Naive thymus-derived CD4-positive, alpha-beta T cell (primary cell): ENCODE measurements at regions not wholly inside any gene's neighbourhood (a gene's known extent, or its start where the extent isn't known, plus 50 kb on each side); places are given as distances from the start of the nearest gene placed in this dataset.

Experiments used
- ATAC-seq: fragments of 150-1000 bp; cut with Tn5 transposase; 2 replicates; pipeline ENCODE4 v1.10.0; 2021; ENCODE audit warnings: mild to moderate bottlenecking, moderate library complexity
- CTCF ChIA-PET: fragments of 350-600 bp; sonication (Branson Sonifier 250); formaldehyde crosslinking; loops from one replicate; lab custom pipeline; 2021; ENCODE audit warnings: antibody characterized with exemption; lab: Charles Lee
- POLR2A ChIA-PET: fragments of 350-600 bp; sonication (Branson Sonifier 250); formaldehyde crosslinking; loops from one replicate; lab custom pipeline; 2021; ENCODE audit warnings: antibody characterized with exemption, inconsistent platforms; lab: Charles Lee
- DNase-seq, 9 donors: peaks; one replicate each; pipeline versions ENCODE4 v3.0.0 to v3.0.0-alpha.2; 2020 to 2022; ENCODE audit warnings: mixed read lengths in 1 of 9
- H3K27ac ChIP-seq: one replicate; pipeline ENCODE4 v1.7.0; 2013; ENCODE audit warnings: mild to moderate bottlenecking, low read depth, low read length, moderate library complexity
- H3K27me3 ChIP-seq, 2 donors: one replicate each; pipeline ENCODE4 v1.7.0; 2013; ENCODE audit warnings: low read length in 2 of 2, mild to moderate bottlenecking in 2 of 2, moderate library complexity in 2 of 2; ENCODE audit not compliant: control insufficient read depth in 2 of 2, insufficient read depth in 2 of 2
- H3K36me3 ChIP-seq, 3 experiments: 1 replicate in 2 of 3; 2 replicates in 1 of 3; pipeline ENCODE4 v1.7.0; 2013; ENCODE audit warnings: low read length in 3 of 3, mild to moderate bottlenecking in 3 of 3, moderate library complexity in 1 of 3; ENCODE audit not compliant: insufficient read depth in 3 of 3, control insufficient read depth in 2 of 3
- H3K4me1 ChIP-seq, 2 donors: one replicate each; pipeline ENCODE4 v1.7.0; 2013; ENCODE audit warnings: low read length in 2 of 2, mild to moderate bottlenecking in 2 of 2, moderate library complexity in 1 of 2; ENCODE audit not compliant: control insufficient read depth in 2 of 2, insufficient read depth in 2 of 2
- H3K4me3 ChIP-seq: 2 replicates; pipeline ENCODE4 v1.7.0; 2013; ENCODE audit warnings: mild to moderate bottlenecking, low read length
- H3K9me3 ChIP-seq, 3 experiments: 1 replicate in 2 of 3; 2 replicates in 1 of 3; pipeline ENCODE4 v1.7.0; 2013; ENCODE audit warnings: low read length in 3 of 3; ENCODE audit not compliant: control insufficient read depth in 2 of 3
- H3K27ac Mint-ChIP-seq, 9 donors: one replicate each; pipeline ENCODE4 v1.8.0; 2020 to 2022; ENCODE audit warnings: mixed read lengths in 9 of 9, mild to moderate bottlenecking in 8 of 9, moderate library complexity in 5 of 9, inconsistent platforms in 2 of 9
- H3K27me3 Mint-ChIP-seq, 5 donors: one replicate each; pipeline ENCODE4 v1.8.0; 2021 to 2022; ENCODE audit warnings: mixed read lengths in 5 of 5, mild to moderate bottlenecking in 1 of 5
- H3K36me3 Mint-ChIP-seq, 5 donors: one replicate each; pipeline ENCODE4 v1.8.0; 2020 to 2022; ENCODE audit warnings: mixed read lengths in 5 of 5, mild to moderate bottlenecking in 3 of 5, inconsistent platforms in 1 of 5
- H3K4me1 Mint-ChIP-seq, 7 donors: one replicate each; pipeline ENCODE4 v1.8.0; 2020 to 2022; ENCODE audit warnings: mixed read lengths in 7 of 7, mild to moderate bottlenecking in 3 of 7, inconsistent platforms in 1 of 7
- H3K4me3 Mint-ChIP-seq, 10 donors: one replicate each; pipeline ENCODE4 v1.8.0; 2020 to 2022; ENCODE audit warnings: mild to moderate bottlenecking in 10 of 10, mixed read lengths in 10 of 10, moderate library complexity in 6 of 10, inconsistent platforms in 2 of 10
- H3K9me3 Mint-ChIP-seq, 11 donors: one replicate each; pipeline ENCODE4 v1.8.0; 2020 to 2022; ENCODE audit warnings: mixed read lengths in 11 of 11, mild to moderate bottlenecking in 4 of 11, inconsistent platforms in 1 of 11, moderate library complexity in 1 of 11
- intact Hi-C, 2 donors: fragments of 100-400 bp; cut with micrococcal nuclease; formaldehyde crosslinking; loops; one replicate each; pipeline ENCODE4 v1.15.1; 2023

GRCh38 chr5:2631758-2632157, 119.7 kb downstream of the IRX2 start:
- intact Hi-C loops = no loop called here
- H3K27ac Mint-ChIP-seq = no peak overlapping the region
- Histone ChIP-seq H3K9me3 (no peaks in the 10 kb centered on the region), H3K27ac (no peak overlapping the region), H3K36me3 (no peaks in the 10 kb centered on the region), H3K4me1 (no peaks in the 10 kb centered on the region), H3K27me3 (no peaks in the 10 kb centered on the region), H3K4me3 (no peak overlapping the region)
- H3K4me3 Mint-ChIP-seq = no peak overlapping the region
- H3K27me3 Mint-ChIP-seq = peaks cover 0 to 15% (median 0%) of the 10 kb centered on the region in 5 donors
- DNase-seq = no peak
- H3K36me3 Mint-ChIP-seq = peaks cover 0 to 3% (median 0%) of the 10 kb centered on the region in 5 donors
- no peak for ATAC-seq
- POLR2A ChIA-PET = no interaction called here
- CTCF ChIA-PET = no interaction called here
- H3K4me1 Mint-ChIP-seq = no peaks in the 10 kb centered on the region
- H3K9me3 Mint-ChIP-seq = peaks cover 0 to 8% (median 1%) of the 10 kb centered on the region in 11 donors

DNA sequence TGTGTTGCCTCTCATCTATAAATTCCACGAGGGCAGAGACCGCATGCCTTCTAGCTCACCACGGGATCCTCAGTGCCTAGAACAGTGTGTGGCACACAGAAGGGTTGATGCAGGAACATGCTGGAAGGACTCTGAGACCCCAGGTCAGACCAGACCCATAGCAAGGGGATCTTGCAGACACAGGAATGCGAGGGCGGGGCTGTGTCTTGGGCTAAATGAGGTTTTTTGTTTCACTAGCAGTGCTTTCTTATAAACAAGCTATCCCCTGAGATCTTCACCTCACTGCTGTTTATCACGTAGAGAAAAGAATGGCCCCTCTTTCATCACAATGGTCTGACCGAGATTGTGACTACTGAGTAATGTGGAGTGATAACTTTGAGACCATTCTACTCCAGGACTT, 122.4 kb downstream of the IRX2 start:
- CTCF ChIA-PET = no interaction called here
- Histone ChIP-seq H3K4me3 (no peak overlapping the region), H3K4me1 (no peaks in the 10 kb centered on the region), H3K9me3 (no peaks in the 10 kb centered on the region), H3K27ac (no peak overlapping the region), H3K27me3 (no peaks in the 10 kb centered on the region), H3K36me3 (no peaks in the 10 kb centered on the region)
- peaks cover 0 to 9% (median 1%) of the 10 kb centered on the region in 11 donors for H3K9me3 Mint-ChIP-seq
- POLR2A ChIA-PET = no interaction called here
- no peaks in the 10 kb centered on the region for H3K4me1 Mint-ChIP-seq
- no peak overlapping the region for H3K4me3 Mint-ChIP-seq
- H3K27ac Mint-ChIP-seq = no peak overlapping the region
- peaks cover 0 to 3% (median 0%) of the 10 kb centered on the region in 5 donors for H3K36me3 Mint-ChIP-seq
- intact Hi-C loops = no loop called here
- H3K27me3 Mint-ChIP-seq = peaks cover 0 to 12% (median 0%) of the 10 kb centered on the region in 5 donors
- ATAC-seq (no peak), DNase-seq (no peak)

GRCh38 chr5:2627867-2628266, 123.6 kb downstream of the IRX2 start:
- H3K36me3 ChIP-seq = no peaks in the 10 kb centered on the region
- POLR2A ChIA-PET = no interaction called here
- no peaks in the 10 kb centered on the region for H3K27me3 ChIP-seq
- Mint-ChIP-seq H3K36me3 (peaks cover 0 to 3% (median 0%) of the 10 kb centered on the region in 5 donors), H3K27ac (no peak overlapping the region), H3K4me1 (no peaks in the 10 kb centered on the region), H3K9me3 (peaks cover 0 to 8% (median 1%) of the 10 kb centered on the region in 11 donors), H3K27me3 (peaks cover 0 to 12% (median 0%) of the 10 kb centered on the region in 5 donors), H3K4me3 (no peak overlapping the region)
- intact Hi-C loops = no loop called here
- DNase-seq (no peak), ATAC-seq (no peak)
- CTCF ChIA-PET = no interaction called here
- H3K4me1 ChIP-seq = no peaks in the 10 kb centered on the region
- H3K9me3 ChIP-seq = no peaks in the 10 kb centered on the region
- H3K27ac ChIP-seq = no peak overlapping the region
- no peak overlapping the region for H3K4me3 ChIP-seq

DNA sequence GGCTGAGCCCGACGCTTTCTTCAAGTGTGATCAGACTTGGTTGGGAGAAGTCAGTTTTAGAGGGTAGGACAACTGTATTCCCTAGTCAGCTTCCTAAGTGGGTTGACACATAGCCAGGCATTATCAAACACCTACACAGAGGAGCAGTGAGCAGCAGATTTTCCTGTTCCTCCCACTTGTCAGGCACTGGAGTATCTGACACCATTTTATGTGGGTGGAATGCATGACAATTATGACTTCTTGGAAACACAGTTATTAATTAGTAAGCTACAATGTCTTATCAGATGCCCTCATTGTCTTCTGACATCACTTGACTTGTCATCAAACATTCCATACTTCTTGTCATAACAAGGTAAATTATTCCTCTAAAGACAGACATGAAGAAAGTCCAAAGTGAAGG, 124.9 kb downstream of the IRX2 start:
- ChIA-PET POLR2A (no interaction called here), CTCF (no interaction called here)
- DNase-seq (no peak), ATAC-seq (no peak)
- H3K27me3 ChIP-seq = no peaks in the 10 kb centered on the region
- no peak overlapping the region for H3K4me3 ChIP-seq
- H3K4me3 Mint-ChIP-seq = no peak overlapping the region
- peaks cover 0 to 8% (median 1%) of the 10 kb centered on the region in 11 donors for H3K9me3 Mint-ChIP-seq
- H3K27me3 Mint-ChIP-seq = peaks cover 0 to 12% (median 0%) of the 10 kb centered on the region in 5 donors
- no peak overlapping the region for H3K27ac ChIP-seq
- no peaks in the 10 kb centered on the region for H3K4me1 ChIP-seq
- no peaks in the 10 kb centered on the region for H3K9me3 ChIP-seq
- H3K4me1 Mint-ChIP-seq = no peaks in the 10 kb centered on the region
- H3K36me3 ChIP-seq = no peaks in the 10 kb centered on the region
- intact Hi-C loops = no loop called here
- H3K27ac Mint-ChIP-seq = no peak overlapping the region
- H3K36me3 Mint-ChIP-seq = peaks cover 0 to 3% (median 0%) of the 10 kb centered on the region in 5 donors

GRCh38 chr5:2622866-2623265, 128.6 kb downstream of the IRX2 start:
- no peak for DNase-seq
- peaks cover 0 to 6% (median 0%) of the 10 kb centered on the region in 11 donors for H3K9me3 Mint-ChIP-seq
- peaks cover 0 to 8% (median 3%) of the 10 kb centered on the region in 5 donors for H3K27me3 Mint-ChIP-seq
- no peaks in the 10 kb centered on the region for H3K4me1 Mint-ChIP-seq
- no peaks in the 10 kb centered on the region for H3K36me3 Mint-ChIP-seq
- no peaks in the 10 kb centered on the region for H3K36me3 ChIP-seq
- CTCF ChIA-PET = no interaction called here
- intact Hi-C loops = no loop called here
- ATAC-seq = no peak
- POLR2A ChIA-PET = no interaction called here
- no peaks in the 10 kb centered on the region for H3K27me3 ChIP-seq
- H3K4me3 Mint-ChIP-seq = no peak overlapping the region
- H3K9me3 ChIP-seq = no peaks in the 10 kb centered on the region
- H3K4me1 ChIP-seq = no peaks in the 10 kb centered on the region
- no peak overlapping the region for H3K4me3 ChIP-seq
- no peak overlapping the region for H3K27ac ChIP-seq
- H3K27ac Mint-ChIP-seq = no peak overlapping the region

- ChIA-PET POLR2A (no interaction called here), CTCF (no interaction called here)
- Mint-ChIP-seq H3K36me3 (no peaks in the 10 kb centered on the region), H3K9me3 (peaks cover 0 to 2% (median 0%) of the 10 kb centered on the region in 11 donors), H3K4me1 (no peaks in the 10 kb centered on the region), H3K4me3 (no peak overlapping the region), H3K27ac (no peak overlapping the region), H3K27me3 (peaks cover 0 to 13% (median 0%) of the 10 kb centered on the region in 5 donors)
- no peaks in the 10 kb centered on the region for H3K9me3 ChIP-seq
- H3K4me3 ChIP-seq = no peak overlapping the region
- H3K27me3 ChIP-seq = no peaks in the 10 kb centered on the region
- intact Hi-C loops = no loop called here
- no peaks in the 10 kb centered on the region for H3K36me3 ChIP-seq
- no peaks in the 10 kb centered on the region for H3K4me1 ChIP-seq
- H3K27ac ChIP-seq = no peak overlapping the region
- ATAC-seq = no peak
- DNase-seq = no peak
These were observed 129.8 kb downstream of the IRX2 start for GRCh38 chr5:2621631-2622030.

DNA sequence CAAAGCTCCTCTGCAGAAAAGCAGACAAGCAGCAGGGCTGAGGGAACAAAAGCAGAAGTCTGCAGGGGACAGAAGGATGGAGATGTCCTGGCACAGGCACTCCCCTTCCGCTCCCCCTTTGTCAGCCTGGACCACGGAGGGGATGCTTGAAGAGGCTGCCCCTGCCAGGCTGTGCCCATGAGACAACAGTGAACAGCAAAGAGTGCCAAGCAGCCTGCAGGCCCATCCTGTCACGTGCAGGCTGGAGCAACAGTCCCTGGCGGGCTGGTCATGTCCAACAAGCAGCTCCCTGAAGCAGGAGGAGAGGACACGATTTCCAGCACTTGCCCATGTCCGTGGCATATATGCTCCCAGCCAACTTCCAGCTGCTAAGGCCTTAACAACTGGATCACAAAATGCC, 132.3 kb downstream of the IRX2 start:
- Mint-ChIP-seq H3K4me3 (no peak overlapping the region), H3K36me3 (no peaks in the 10 kb centered on the region), H3K27ac (no peak overlapping the region), H3K9me3 (peaks cover 0 to 3% (median 0%) of the 10 kb centered on the region in 11 donors), H3K27me3 (peaks cover 0 to 20% (median 0%) of the 10 kb centered on the region in 5 donors), H3K4me1 (no peaks in the 10 kb centered on the region)
- Histone ChIP-seq H3K27me3 (no peaks in the 10 kb centered on the region), H3K36me3 (no peaks in the 10 kb centered on the region), H3K27ac (no peak overlapping the region), H3K4me1 (no peaks in the 10 kb centered on the region), H3K9me3 (no peaks in the 10 kb centered on the region), H3K4me3 (no peak overlapping the region)
- ChIA-PET POLR2A (no interaction called here), CTCF (no interaction called here)
- DNase-seq (no peak), ATAC-seq (no peak)
- intact Hi-C loops = no loop called here
